Skin of body (tissue), 1 donor: ENCODE measurements at regions not wholly inside any gene's neighbourhood (a gene's known extent, or its start where the extent isn't known, plus 50 kb on each side); places are given as distances from the start of the nearest gene placed in this dataset.
"Not testable (repeated sequence)": the region's sequence is repeated elsewhere in the genome, so short reads cannot be mapped to it uniquely, and the experiment has no call there.

Source experiments
- DNase-seq: peaks from one replicate; lab custom pipeline; 2025; lab: John Stamatoyannopoulos, UW

GRCh38 chr14:30357791-30358190, 201.2 kb upstream of the G2E3 start:
- DNase-seq = no peak

GRCh38 chr14:30362369-30363218, 196.4 kb upstream of the G2E3 start:
- no peak for DNase-seq

- DNase-seq = not testable (repeated sequence)
Observed at GRCh38 chr14:30363219-30363880, 195.6 kb upstream of the G2E3 start.

- DNase-seq = no peak
Observed at GRCh38 chr14:30369502-30370180, 189.3 kb upstream of the G2E3 start.

- no peak for DNase-seq
Observed at GRCh38 chr14:30373053-30373452, 185.9 kb upstream of the G2E3 start.

GRCh38 chr14:30373526-30373925, 185.4 kb upstream of the G2E3 start:
- DNase-seq = no peak

- DNase-seq = no peak
Observed at GRCh38 chr14:30375296-30375892, 183.6 kb upstream of the G2E3 start.

GRCh38 chr14:30381861-30382480, 177.0 kb upstream of the G2E3 start:
- peak; percentile 79 for DNase-seq

- DNase-seq = no peak
Observed at GRCh38 chr14:30385925-30386324, 173.0 kb upstream of the G2E3 start.

GRCh38 chr14:30387871-30388270, 171.1 kb upstream of the G2E3 start:
- DNase-seq = peak; percentile 60

GRCh38 chr14:30389134-30389876, 169.7 kb upstream of the G2E3 start:
- peak; percentile 76 for DNase-seq

GRCh38 chr14:30389877-30390385, 169.0 kb upstream of the G2E3 start:
- DNase-seq = no peak

GRCh38 chr14:30395065-30395464, 163.9 kb upstream of the G2E3 start:
- DNase-seq = no peak

GRCh38 chr14:30402846-30403245, 156.1 kb upstream of the G2E3 start:
- no peak for DNase-seq

GRCh38 chr14:30403791-30404190, 155.2 kb upstream of the G2E3 start:
- no peak for DNase-seq

GRCh38 chr14:30409508-30410015, 149.4 kb upstream of the G2E3 start:
- DNase-seq = not testable (repeated sequence)

GRCh38 chr14:30410986-30411385, 148.0 kb upstream of the G2E3 start:
- DNase-seq = no peak

GRCh38 chr14:30413184-30413583, 145.8 kb upstream of the G2E3 start:
- DNase-seq = not testable (repeated sequence)

- no peak for DNase-seq
Observed at GRCh38 chr14:30417121-30417520, 141.8 kb upstream of the G2E3 start.

GRCh38 chr14:30417999-30418398, 141.0 kb upstream of the G2E3 start:
- no peak for DNase-seq
